ENCODE measurements at regions not wholly inside any gene's neighbourhood (a gene's known extent, or its start where the extent isn't known, plus 50 kb on each side); places are given as distances from the start of the nearest gene placed in this dataset.

DNA sequence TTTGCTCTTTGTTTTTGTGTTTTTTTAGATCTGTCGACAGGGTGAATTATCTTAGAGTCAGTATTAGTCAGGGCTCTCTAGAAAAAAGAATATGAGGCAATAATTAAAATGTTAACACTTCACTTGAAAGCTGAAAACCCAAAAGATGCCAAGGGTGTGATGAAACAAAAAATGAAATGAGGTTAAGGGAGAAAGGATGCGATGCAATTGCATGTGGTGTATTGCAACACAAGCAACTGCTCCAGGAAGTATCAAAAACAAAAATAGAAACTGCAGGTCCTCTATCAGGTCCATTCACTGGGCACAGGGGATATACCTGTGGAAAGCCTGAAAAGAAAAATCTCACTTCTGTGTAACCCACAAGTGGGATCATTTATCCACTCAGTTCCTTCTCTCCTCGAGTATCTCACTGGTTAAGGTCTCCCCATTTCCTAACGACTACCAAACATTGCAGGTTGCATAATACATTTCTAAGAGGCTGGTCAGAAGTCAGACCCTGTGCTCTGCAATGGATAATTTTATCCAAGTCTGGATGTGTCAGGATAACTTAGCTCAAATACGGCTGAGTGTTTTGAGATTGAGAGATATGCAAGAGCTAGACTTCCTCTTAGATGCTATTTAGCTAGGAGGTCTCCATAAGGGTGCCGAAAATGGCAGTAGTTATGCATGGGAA, 257.7 kb upstream of the GJE1 start:
- H2AFZ ChIP-seq (ENCODE audit: low read depth, low read length), result no peak overlapping the region

More for the DNA sequence above, 257.7 kb upstream of the GJE1 start:
- no peak overlapping the region for H3K4me3 ChIP-seq
- 0 out of 2 replicates have a peak, but pooled peaks cover 1% of the 10 kb centered on the region for H3K9me3 ChIP-seq (replicated peaks; ENCODE audit: control insufficient read depth, insufficient read depth, low read depth, low read length)
- intact Hi-C loops (cut with micrococcal nuclease), result no loop called here
- no peaks in the 10 kb centered on the region for H3K9me1 ChIP-seq (ENCODE audit: control insufficient read depth, insufficient read depth, low read length)
- H3K79me2 ChIP-seq (ENCODE audit: control insufficient read depth, insufficient read depth, low read length), result no peaks in the 10 kb centered on the region
- H3K27me3 ChIP-seq (ENCODE audit: control insufficient read depth in 2 of 2, insufficient read depth in 2 of 2, low read length in 2 of 2), result no peaks in the 10 kb centered on the region
- ATAC-seq (no peak), DNase-seq (ENCODE audit: extremely low read depth in 1 of 4, low spot score in 3 of 4) (no peak), FAIRE-seq (no peak)
- WGBS (ENCODE audit: insufficient coverage, low coverage, missing lambda C conversion rate), result 16% methylated on average over 6 of the region's 6 CpGs
- no peaks in the 10 kb centered on the region for H3K36me3 ChIP-seq (ENCODE audit: control insufficient read depth, insufficient read depth, low read length)
- POLR2A ChIA-PET, result no interaction called here
- no peak for TF ChIP-seq CTCFL (IDR thresholded peaks at IDR 0.05; ENCODE audit: borderline replicate concordance, insufficient read depth, low read depth, low read length, poor library complexity, severe bottlenecking)
- TF ChIP-seq CEBPB (tag; IDR thresholded peaks at IDR 0.05), result peak; percentile 53
- TF ChIP-seq, protein P1, sequence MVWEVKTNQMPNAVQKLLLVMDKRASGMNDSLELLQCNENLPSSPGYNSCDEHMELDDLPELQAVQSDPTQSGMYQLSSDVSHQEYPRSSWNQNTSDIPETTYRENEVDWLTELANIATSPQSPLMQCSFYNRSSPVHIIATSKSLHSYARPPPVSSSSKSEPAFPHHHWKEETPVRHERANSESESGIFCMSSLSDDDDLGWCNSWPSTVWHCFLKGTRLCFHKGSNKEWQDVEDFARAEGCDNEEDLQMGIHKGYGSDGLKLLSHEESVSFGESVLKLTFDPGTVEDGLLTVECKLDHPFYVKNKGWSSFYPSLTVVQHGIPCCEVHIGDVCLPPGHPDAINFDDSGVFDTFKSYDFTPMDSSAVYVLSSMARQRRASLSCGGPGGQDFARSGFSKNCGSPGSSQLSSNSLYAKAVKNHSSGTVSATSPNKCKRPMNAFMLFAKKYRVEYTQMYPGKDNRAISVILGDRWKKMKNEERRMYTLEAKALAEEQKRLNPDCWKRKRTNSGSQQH (CRISPR knock-in tag; IDR thresholded peaks at IDR 0.05), result no peak
- TF ChIP-seq CAMTA2 (CRISPR knock-in tag; conservative IDR thresholded peaks at IDR 0.05), result no peak
- TF ChIP-seq, protein P2, sequence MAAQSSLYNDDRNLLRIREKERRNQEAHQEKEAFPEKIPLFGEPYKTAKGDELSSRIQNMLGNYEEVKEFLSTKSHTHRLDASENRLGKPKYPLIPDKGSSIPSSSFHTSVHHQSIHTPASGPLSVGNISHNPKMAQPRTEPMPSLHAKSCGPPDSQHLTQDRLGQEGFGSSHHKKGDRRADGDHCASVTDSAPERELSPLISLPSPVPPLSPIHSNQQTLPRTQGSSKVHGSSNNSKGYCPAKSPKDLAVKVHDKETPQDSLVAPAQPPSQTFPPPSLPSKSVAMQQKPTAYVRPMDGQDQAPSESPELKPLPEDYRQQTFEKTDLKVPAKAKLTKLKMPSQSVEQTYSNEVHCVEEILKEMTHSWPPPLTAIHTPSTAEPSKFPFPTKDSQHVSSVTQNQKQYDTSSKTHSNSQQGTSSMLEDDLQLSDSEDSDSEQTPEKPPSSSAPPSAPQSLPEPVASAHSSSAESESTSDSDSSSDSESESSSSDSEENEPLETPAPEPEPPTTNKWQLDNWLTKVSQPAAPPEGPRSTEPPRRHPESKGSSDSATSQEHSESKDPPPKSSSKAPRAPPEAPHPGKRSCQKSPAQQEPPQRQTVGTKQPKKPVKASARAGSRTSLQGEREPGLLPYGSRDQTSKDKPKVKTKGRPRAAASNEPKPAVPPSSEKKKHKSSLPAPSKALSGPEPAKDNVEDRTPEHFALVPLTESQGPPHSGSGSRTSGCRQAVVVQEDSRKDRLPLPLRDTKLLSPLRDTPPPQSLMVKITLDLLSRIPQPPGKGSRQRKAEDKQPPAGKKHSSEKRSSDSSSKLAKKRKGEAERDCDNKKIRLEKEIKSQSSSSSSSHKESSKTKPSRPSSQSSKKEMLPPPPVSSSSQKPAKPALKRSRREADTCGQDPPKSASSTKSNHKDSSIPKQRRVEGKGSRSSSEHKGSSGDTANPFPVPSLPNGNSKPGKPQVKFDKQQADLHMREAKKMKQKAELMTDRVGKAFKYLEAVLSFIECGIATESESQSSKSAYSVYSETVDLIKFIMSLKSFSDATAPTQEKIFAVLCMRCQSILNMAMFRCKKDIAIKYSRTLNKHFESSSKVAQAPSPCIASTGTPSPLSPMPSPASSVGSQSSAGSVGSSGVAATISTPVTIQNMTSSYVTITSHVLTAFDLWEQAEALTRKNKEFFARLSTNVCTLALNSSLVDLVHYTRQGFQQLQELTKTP (IDR thresholded peaks at IDR 0.05; ENCODE audit: low read depth in 1 of 2, partially characterized antibody in 2 of 2), result no peak
- no peak for TF ChIP-seq TAL1 (IDR thresholded peaks at IDR 0.05)
- no peak for TF ChIP-seq HDAC2 (IDR thresholded peaks at IDR 0.05)
- no peak for TF ChIP-seq ZNF347 (CRISPR knock-in tag; IDR thresholded peaks at IDR 0.05; ENCODE audit: low read depth)
- peak; percentile 26; the same call in 1 of the 2 replicates for TF ChIP-seq CEBPG (CRISPR knock-in tag; IDR thresholded peaks at IDR 0.05)
- TF ChIP-seq CEBPG (tag; conservative IDR thresholded peaks at IDR 0.05 in 1 of 2, IDR thresholded peaks at IDR 0.05 in 1 of 2), result peak; percentile 45 to 63
- no peak for TF ChIP-seq TAF7 (tag; IDR thresholded peaks at IDR 0.05)
- no peak overlapping the region for H3K4me2 ChIP-seq (ENCODE audit: insufficient read depth, low read length)
- no peak overlapping the region for H3K27ac ChIP-seq (ENCODE audit: extremely low read depth, low read depth, low read length)
- in situ Hi-C loops (cut with MboI), result no loop called here
- no TSS peak for BruUV-seq (replicated peaks)
- H3K9ac ChIP-seq (ENCODE audit: insufficient read depth in 1 of 2, low read depth in 2 of 2, low read length in 2 of 2), result no peak overlapping the region
- no peaks in the 10 kb centered on the region for H4K20me1 ChIP-seq (replicated peaks; ENCODE audit: control insufficient read depth, insufficient read depth, low read length)
- CTCF ChIA-PET (ENCODE audit: low intra/inter-chr PET ratio), result no interaction called here
- no peaks in the 10 kb centered on the region for H3K4me1 ChIP-seq (replicated peaks in 1 of 2; ENCODE audit: control insufficient read depth in 2 of 2, insufficient read depth in 2 of 2, low read length in 2 of 2)

Data from K562 (cell line).